ENCODE measurements at regions not wholly inside any gene's neighbourhood (a gene's known extent, or its start where the extent isn't known, plus 50 kb on each side); places are given as distances from the start of the nearest gene placed in this dataset.

GRCh38 chr4:37503261-37503660, 182.9 kb downstream of the RELL1 start:
- DNase-seq (ENCODE audit: extremely low spot score) = no peak
- TF ChIP-seq CTCF (IDR thresholded peaks at IDR 0.05; ENCODE audit: control extremely low read depth, extremely low read depth, low read depth, missing control alignments) = no peak
- CTCF ChIA-PET = no interaction called here
- POLR2A ChIA-PET = no interaction called here

GRCh38 chr4:37502070-37502469, 184.1 kb downstream of the RELL1 start:
- TF ChIP-seq CTCF (IDR thresholded peaks at IDR 0.05; ENCODE audit: control extremely low read depth, extremely low read depth, low read depth, missing control alignments) = no peak
- no peak for DNase-seq (ENCODE audit: extremely low spot score)
- POLR2A ChIA-PET = no interaction called here
- CTCF ChIA-PET = no interaction called here
